ENCODE measurements at regions not wholly inside any gene's neighbourhood (a gene's known extent, or its start where the extent isn't known, plus 50 kb on each side); places are given as distances from the start of the nearest gene placed in this dataset.
A peak's percentile ranks its signal among the peaks of the same experiment; 100 is the strongest.
"Not testable (repeated sequence)": the region's sequence is repeated elsewhere in the genome, so short reads cannot be mapped to it uniquely, and the experiment has no call there.

DNA sequence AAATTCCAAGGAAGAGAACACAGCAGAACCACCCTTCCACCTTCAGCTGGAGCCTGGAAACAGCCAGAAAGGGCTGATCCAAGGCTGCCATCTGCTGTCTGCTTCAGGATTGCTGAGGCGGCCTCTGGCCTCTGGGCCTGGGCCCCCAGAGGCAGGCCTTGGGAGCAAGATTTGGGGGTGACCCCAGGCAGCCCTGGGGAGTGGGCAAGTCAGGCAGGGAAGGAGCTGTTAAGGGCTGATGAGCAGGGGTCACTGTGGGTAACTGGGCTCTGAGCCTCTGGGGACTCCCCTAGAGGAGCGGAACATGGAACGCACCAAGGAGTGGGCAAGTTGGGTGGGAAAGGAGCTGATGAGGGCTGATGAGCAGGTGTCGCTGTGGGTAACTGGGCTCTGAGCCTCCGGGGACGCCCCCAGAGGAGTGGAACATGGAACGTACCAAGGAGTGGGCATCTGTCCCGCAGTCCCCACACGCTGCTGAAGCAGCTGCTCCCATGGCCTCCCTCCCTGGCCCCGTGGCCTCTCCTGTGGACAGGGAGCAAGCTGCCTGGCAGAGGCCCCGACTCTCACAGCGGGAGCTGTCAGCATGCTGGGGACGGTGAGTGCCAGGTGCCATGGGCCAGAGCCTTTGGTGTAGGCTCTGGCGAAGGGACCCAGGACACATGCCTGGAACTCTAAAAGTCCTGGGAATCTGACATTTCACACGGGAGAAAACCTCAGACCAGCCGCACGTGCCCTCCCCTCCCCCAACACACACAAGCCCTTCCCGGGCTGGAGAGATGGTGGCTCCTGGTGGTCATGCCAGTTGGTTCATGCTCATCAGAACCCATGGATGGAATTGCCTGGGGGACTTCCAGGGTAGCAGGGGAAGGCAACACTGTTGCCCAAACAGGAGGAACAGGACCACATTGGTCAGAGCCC is 148.8 kb downstream of the NPIPB11 start:
- TF ChIP-seq, protein P1, sequence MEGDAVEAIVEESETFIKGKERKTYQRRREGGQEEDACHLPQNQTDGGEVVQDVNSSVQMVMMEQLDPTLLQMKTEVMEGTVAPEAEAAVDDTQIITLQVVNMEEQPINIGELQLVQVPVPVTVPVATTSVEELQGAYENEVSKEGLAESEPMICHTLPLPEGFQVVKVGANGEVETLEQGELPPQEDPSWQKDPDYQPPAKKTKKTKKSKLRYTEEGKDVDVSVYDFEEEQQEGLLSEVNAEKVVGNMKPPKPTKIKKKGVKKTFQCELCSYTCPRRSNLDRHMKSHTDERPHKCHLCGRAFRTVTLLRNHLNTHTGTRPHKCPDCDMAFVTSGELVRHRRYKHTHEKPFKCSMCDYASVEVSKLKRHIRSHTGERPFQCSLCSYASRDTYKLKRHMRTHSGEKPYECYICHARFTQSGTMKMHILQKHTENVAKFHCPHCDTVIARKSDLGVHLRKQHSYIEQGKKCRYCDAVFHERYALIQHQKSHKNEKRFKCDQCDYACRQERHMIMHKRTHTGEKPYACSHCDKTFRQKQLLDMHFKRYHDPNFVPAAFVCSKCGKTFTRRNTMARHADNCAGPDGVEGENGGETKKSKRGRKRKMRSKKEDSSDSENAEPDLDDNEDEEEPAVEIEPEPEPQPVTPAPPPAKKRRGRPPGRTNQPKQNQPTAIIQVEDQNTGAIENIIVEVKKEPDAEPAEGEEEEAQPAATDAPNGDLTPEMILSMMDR (IDR thresholded peaks at IDR 0.05), result peak in 3 of 5 experiments; percentile 20 to 42 (median 22)
- not testable (repeated sequence) for TF ChIP-seq EP300 (IDR thresholded peaks at IDR 0.05)

All from tibial nerve (tissue), 4 donors.